K562 (cell line): ENCODE measurements at regions not wholly inside any gene's neighbourhood (a gene's known extent, or its start where the extent isn't known, plus 50 kb on each side); places are given as distances from the start of the nearest gene placed in this dataset.
"Not testable (repeated sequence)": the region's sequence is repeated elsewhere in the genome, so short reads cannot be mapped to it uniquely, and the experiment has no call there.

Experiments
- ATAC-seq: fragments of 200-7000 bp; cut with Tn5 transposase; 3 replicates; pipeline ENCODE4 v1.9.1; 2020; ENCODE audit warnings: moderate library complexity
- BruUV-seq: library from RNA; stranded (reverse); fragments of 400-500 nt; replicated peaks from 2 replicates; lab custom pipeline; 2021; lab: Mats Ljungman, UMichigan
- CTCF ChIA-PET: fragments of 300-600 bp; formaldehyde crosslinking; extraction: SDS; loops from one replicate; lab custom pipeline; 2021; ENCODE audit warnings: low intra/inter-chr PET ratio; lab: Yijun Ruan, JAX
- POLR2A ChIA-PET: fragments of 300-600, 350-650 bp; sonication (Branson Sonifier 250); formaldehyde crosslinking; extraction: SDS; loops from one replicate; lab custom pipeline; 2021; ENCODE audit warnings: antibody characterized with exemption, inconsistent platforms; lab: Yijun Ruan, JAX
- DNase-seq, 4 experiments: peaks; one replicate each; pipeline versions ENCODE4 v3.0.0 to v3.0.0-alpha.2; 2011 to 2018; ENCODE audit warnings: low spot score in 3 of 4, mixed read lengths in 3 of 4; ENCODE audit errors: extremely low read depth in 1 of 4
- FAIRE-seq: peaks from 2 replicates; lab custom pipeline; 2011; peaks lifted over from hg19 to GRCh38; lab: Jason Lieb, UNC
- H2AFZ ChIP-seq: 2 replicates; pipeline ENCODE4 v1.6.0; 2011; ENCODE audit warnings: low read depth, low read length, control low read depth, inconsistent platforms
- H3K27ac ChIP-seq: fragments of 200-600 bp; 3 replicates; pipeline ENCODE4 v1.8.0; 2011; ENCODE audit warnings: low read depth, mild to moderate bottlenecking, control low read depth, inconsistent platforms, low read length, moderate library complexity, mixed read lengths; ENCODE audit errors: extremely low read depth
- H3K27me3 ChIP-seq, 2 experiments: fragments of 300-600 bp in 1 of 2; 2 replicates in 1 of 2; 3 replicates in 1 of 2; pipeline versions ENCODE4 v1.6.0 to v1.8.0; 2011; ENCODE audit warnings: inconsistent platforms in 2 of 2, low read length in 2 of 2, mild to moderate bottlenecking in 1 of 2, mixed read lengths in 1 of 2, moderate library complexity in 1 of 2; ENCODE audit not compliant: control insufficient read depth in 2 of 2, insufficient read depth in 2 of 2
- H3K36me3 ChIP-seq: fragments of 300-600 bp; 3 replicates; pipeline ENCODE4 v1.8.0; 2011; ENCODE audit warnings: mild to moderate bottlenecking, low read length, inconsistent platforms; ENCODE audit not compliant: control insufficient read depth, insufficient read depth
- H3K4me1 ChIP-seq, 2 experiments: fragments of 200-600 bp in 1 of 2; replicated peaks in 1 of 2; 2 replicates in 1 of 2; 3 replicates in 1 of 2; pipeline versions ENCODE4 v1.5.1 to v1.8.0; 2011; ENCODE audit warnings: inconsistent platforms in 2 of 2, low read length in 2 of 2, mild to moderate bottlenecking in 1 of 2, mixed read lengths in 1 of 2, moderate library complexity in 1 of 2; ENCODE audit not compliant: control insufficient read depth in 2 of 2, insufficient read depth in 2 of 2
- H3K4me2 ChIP-seq: 2 replicates; pipeline ENCODE4 v1.6.1; 2011; ENCODE audit warnings: low read length, control low read depth, inconsistent platforms, mixed read lengths; ENCODE audit not compliant: insufficient read depth
- H3K4me3 ChIP-seq: fragments of 200-600 bp; sonication (generic), shearing (Covaris generic); 2 replicates; pipeline ENCODE4 v1.5.1; 2016; ENCODE audit warnings: control low read depth, inconsistent platforms
- H3K79me2 ChIP-seq: fragments of 200-600 bp; 3 replicates; pipeline ENCODE4 v1.8.0; 2011; ENCODE audit warnings: low read length, inconsistent platforms; ENCODE audit not compliant: control insufficient read depth, insufficient read depth
- H3K9ac ChIP-seq, 2 experiments: 2 replicates each; pipeline versions ENCODE4 v1.6.0 to v1.6.1; 2011; ENCODE audit warnings: low read depth in 2 of 2, low read length in 2 of 2, control low read depth in 1 of 2, inconsistent platforms in 1 of 2, mild to moderate bottlenecking in 1 of 2, mixed read lengths in 1 of 2; ENCODE audit not compliant: insufficient read depth in 1 of 2
- H3K9me1 ChIP-seq: one replicate; pipeline ENCODE4 v1.6.0; 2011; ENCODE audit warnings: inconsistent platforms, mild to moderate bottlenecking, low read length, moderate library complexity; ENCODE audit not compliant: control insufficient read depth, insufficient read depth
- H3K9me3 ChIP-seq: replicated peaks from 2 replicates; pipeline ENCODE4 v1.5.1; 2011; ENCODE audit warnings: low read depth, low read length, inconsistent platforms; ENCODE audit not compliant: control insufficient read depth, insufficient read depth
- H4K20me1 ChIP-seq: replicated peaks from 2 replicates; pipeline ENCODE4 v1.6.1; 2011; ENCODE audit warnings: low read length, inconsistent platforms, mixed read lengths; ENCODE audit not compliant: control insufficient read depth, insufficient read depth
- EGR1 ChIP-seq: fragments of 450-650 bp; conservative IDR thresholded peaks from 2 replicates; pipeline ENCODE4 v1.6.1; 2017; ENCODE audit warnings: mild to moderate bottlenecking
- ETS1 ChIP-seq: conservative IDR thresholded peaks from 2 replicates; pipeline ENCODE4 v1.6.1; 2011; ENCODE audit warnings: low read depth, mild to moderate bottlenecking, low read length; ENCODE audit not compliant: control insufficient read depth
- MAFF ChIP-seq: IDR thresholded peaks from 2 replicates; pipeline ENCODE4 v1.6.1; 2012; ENCODE audit warnings: low read length, improper control_type of control experiment
- MCM2 ChIP-seq: fragments of 450-650 bp; IDR thresholded peaks from 2 replicates; pipeline ENCODE4 v1.6.1; 2017; ENCODE audit warnings: low read depth, mild to moderate bottlenecking
- RHOXF2B ChIP-seq: fragments of 250-450 bp; sonication (Bioruptor Pico); conservative IDR thresholded peaks from 2 replicates; pipeline ENCODE4 v1.5.1; 2021
- YBX1 ChIP-seq: fragments of 450-650 bp; IDR thresholded peaks from 2 replicates; pipeline ENCODE4 v1.7.1; 2016; ENCODE audit warnings: mild to moderate bottlenecking
- ZBED1 ChIP-seq: IDR thresholded peaks from 2 replicates; pipeline ENCODE4 v1.6.1; 2014
- WGBS: fragments of 100-300 bp; shearing (Covaris generic); methylation state at CpG from one replicate; pipeline ENCODE4 v1.1.6; 2016; ENCODE audit warnings: low coverage, mixed read lengths; ENCODE audit not compliant: insufficient coverage; ENCODE audit errors: missing lambda C conversion rate; 5-methylcytosine and 5-hydroxymethylcytosine counted together
- in situ Hi-C: fragments of 300-500 bp; cut with MboI; formaldehyde crosslinking; loops from 4 replicates; pipeline ENCODE4 v1.15.0; 2018; ENCODE audit warnings: inconsistent platforms, mixed read lengths
- intact Hi-C: fragments of 100-400 bp; cut with micrococcal nuclease; formaldehyde crosslinking; loops from 2 replicates; pipeline ENCODE4 v1.14.2; 2022

DNA sequence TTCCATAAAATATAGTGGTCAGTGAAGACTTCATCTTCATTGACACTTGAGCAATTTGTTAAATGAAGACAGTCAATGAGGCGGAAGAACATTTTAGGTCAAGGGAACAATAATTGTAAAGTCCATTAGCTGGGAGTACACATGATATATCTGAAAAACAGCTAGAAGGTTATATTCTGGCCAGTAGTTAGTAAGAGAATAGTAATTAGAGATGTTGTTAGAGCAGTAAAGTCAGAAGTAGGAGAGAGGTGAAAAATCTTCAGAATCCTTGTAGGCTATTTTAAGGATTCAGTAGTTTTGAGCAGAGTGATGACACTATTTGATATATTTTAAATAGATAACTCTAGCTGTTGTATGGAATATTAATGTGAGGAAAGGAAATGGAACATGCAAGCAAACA, 915.6 kb upstream of the NEGR1 start (continued):
- TF ChIP-seq ETS1 (no peak), RHOXF2B (no peak), MCM2 (no peak), YBX1 (no peak), EGR1 (no peak)

GRCh38 chr1:73194965-73195364, 912.6 kb upstream of the NEGR1 start:
- no peaks in the 10 kb centered on the region for H3K79me2 ChIP-seq
- no peaks in the 10 kb centered on the region for H3K36me3 ChIP-seq
- intact Hi-C loops, result no loop called here
- no TSS peak for BruUV-seq
- no peak overlapping the region for H3K4me3 ChIP-seq
- 0% methylated on average over 1 of the region's 1 CpG for WGBS
- no peak overlapping the region for H3K27ac ChIP-seq
- no peak for ATAC-seq
- H3K9ac ChIP-seq, result no peak overlapping the region
- no peak overlapping the region for H3K4me2 ChIP-seq
- H3K27me3 ChIP-seq, result no peaks in the 10 kb centered on the region
- CTCF ChIA-PET, result no interaction called here
- no peaks in the 10 kb centered on the region for H4K20me1 ChIP-seq
- H3K9me1 ChIP-seq, result no peaks in the 10 kb centered on the region
- POLR2A ChIA-PET, result no interaction called here
- TF ChIP-seq ZBED1, result no peak
- TF ChIP-seq MAFF, result peak; percentile 8; the same call in 1 of the 2 replicates
- TF ChIP-seq, all 486 proteins: peak for 1
- in situ Hi-C loops, result no loop called here
- Histone ChIP-seq H3K4me1 (no peaks in the 10 kb centered on the region), H2AFZ (no peak overlapping the region), H3K9me3 (no peaks in the 10 kb centered on the region; the same call in 1 of the 2 replicates)
- FAIRE-seq, result no peak
- DNase-seq, result no peak

DNA sequence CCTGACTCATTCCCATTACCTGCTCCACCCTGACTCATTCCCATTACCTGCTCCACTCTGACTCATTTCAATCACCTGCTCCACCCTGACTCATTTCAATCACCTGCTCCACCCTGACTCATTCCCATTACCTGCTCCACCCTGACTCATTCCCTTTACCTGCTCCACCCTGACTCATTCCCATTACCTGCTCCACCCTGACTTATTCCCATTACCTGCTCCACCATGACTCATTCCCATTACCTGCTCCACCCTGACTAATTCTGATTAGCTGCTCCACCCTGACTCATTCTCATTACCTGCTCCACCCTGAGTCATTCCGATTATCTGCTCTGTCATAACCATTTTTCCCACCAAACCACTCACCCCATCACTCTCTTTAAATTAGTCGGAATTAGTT, 901.2 kb upstream of the NEGR1 start:
- H3K9me3 ChIP-seq, H3K27ac ChIP-seq, H4K20me1 ChIP-seq, H3K36me3 ChIP-seq, BruUV-seq, H3K4me2 ChIP-seq, in situ Hi-C loops, H2AFZ ChIP-seq, H3K4me1 ChIP-seq, H3K27me3 ChIP-seq, H3K9me1 ChIP-seq, intact Hi-C loops, H3K4me3 ChIP-seq, DNase-seq, ATAC-seq, FAIRE-seq, POLR2A ChIA-PET, H3K79me2 ChIP-seq, H3K9ac ChIP-seq, CTCF ChIA-PET: not testable (repeated sequence)
- WGBS, result 0% methylated on average over 2 of the region's 2 CpGs
